SKM-1 (cell line): ENCODE measurements at regions not wholly inside any gene's neighbourhood (a gene's known extent, or its start where the extent isn't known, plus 50 kb on each side); places are given as distances from the start of the nearest gene placed in this dataset.

Experiments used
- DNase-seq: peaks from one replicate; lab custom pipeline; 2025; ENCODE audit not compliant: unreplicated experiment; lab: John Stamatoyannopoulos, UW

GRCh38 chr15:27623149-27623548 lies 476.0 kb downstream of the OCA2 start:
- DNase-seq, result no peak

GRCh38 chr15:27622371-27622770 lies 476.7 kb downstream of the OCA2 start:
- no peak for DNase-seq

DNA sequence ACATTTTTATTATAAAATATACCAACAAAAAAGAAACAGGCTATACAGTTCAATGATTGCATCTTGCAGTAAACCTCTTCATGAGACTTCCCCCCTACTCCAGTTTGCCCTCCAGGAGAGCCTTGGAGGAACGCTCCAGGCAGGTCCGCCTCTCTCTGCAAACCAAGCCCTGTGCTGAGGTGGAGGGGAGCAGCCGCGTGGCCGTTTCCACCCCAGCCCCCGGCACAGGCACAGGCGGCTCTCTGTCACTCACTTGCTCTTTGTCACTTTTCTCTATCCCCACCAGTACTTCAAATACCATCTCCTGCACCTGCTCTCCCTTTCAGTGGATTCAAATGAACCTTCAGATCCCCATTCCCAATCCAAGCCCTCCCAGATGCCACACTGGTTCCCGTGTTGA lies 479.9 kb downstream of the OCA2 start:
- DNase-seq, result no peak

DNA sequence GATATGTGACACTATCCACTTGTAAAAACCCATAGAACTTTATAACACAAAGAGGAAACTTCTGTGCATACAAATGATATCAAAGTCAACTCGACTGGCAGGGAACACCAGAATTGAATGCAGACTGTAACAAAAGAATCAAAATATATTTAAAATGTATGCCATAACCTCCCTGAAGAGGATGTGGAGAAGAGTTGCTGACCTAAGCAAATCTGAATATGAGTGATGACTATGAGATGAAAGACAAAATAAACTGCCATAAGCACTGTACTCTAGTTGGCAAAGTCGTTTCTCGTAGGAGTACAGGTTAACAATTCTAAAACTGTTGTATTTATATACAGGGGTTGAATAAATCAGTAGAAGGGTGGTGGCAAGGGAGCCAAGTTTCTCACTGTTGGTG lies 482.1 kb downstream of the OCA2 start:
- no peak for DNase-seq

GRCh38 chr15:27608248-27608647 lies 490.9 kb downstream of the OCA2 start:
- no peak for DNase-seq

- no peak for DNase-seq
These were observed 497.7 kb downstream of the OCA2 start for GRCh38 chr15:27601239-27601960.

DNA sequence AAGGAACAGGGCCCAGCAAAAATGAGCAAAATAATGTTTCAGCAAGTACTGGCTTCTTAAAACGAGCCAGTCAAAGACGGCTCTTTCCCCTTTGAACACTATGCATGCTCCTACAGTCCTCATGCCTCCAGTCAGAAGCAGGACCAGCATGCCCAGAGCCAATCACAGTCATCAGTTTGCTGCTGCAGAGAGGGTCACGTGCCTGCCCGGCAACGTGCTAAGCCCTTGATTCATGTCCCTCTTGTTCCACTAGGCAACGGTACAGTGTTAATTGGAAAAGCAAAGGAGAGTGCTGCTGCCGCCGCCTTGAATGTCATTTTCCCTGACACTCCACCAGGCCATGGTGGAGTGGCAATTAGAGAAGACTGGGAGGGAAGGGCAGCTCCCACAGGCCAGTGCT lies 500.1 kb downstream of the OCA2 start:
- DNase-seq, result no peak

DNA sequence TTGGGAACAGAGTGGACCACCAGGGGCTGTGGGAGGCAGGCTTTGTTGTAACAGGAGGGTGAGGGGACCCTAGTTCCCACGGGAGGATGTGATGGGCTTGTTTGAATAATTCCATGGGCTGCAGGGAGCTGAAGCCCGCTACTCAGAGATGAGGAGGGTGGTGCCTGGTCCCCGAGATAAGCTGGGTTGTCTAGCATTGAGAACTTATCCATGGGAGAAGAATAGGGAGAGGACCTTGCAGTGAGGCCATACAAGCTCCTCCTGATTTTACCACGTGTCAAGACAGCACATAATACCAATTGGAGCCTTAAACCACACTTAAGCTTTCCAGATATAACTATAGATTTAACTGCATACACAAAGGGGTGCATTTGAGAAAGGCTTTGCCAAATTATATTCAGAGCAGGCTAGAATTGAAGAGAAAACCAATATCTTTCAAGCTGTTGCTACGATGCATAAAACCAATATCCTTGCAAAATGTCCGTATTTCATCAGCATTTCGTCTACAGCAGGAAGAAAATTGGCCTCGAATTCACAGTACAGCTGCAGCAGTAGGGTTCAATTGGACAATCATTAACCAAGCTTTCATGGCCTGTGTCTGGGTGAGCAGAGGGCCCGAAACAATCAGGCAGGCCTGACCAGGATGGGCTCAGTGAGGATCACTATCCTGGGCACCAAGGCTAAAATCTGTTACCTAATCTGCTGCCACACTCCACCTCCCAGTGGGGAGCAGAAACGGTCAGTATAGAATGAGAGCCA lies 500.7 kb downstream of the OCA2 start:
- no peak for DNase-seq

DNA sequence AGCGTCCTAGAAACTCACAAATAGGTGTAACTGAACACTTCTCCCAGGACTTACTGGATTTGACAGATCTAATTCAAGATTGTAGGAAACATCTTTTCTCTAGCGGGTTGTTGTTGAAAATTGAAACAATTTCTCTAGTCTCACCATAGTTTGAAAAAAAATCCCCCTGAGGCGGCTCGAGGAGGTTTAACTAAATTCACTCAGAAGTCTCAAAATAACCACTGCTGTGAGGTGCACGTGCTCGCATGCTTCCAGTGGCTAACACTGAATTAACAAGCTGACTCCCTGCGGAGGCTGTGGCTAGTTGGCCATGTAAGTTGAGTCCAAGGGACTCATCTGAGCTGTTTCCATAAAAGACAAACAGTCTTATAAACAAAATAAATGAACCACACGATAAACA lies 503.9 kb downstream of the OCA2 start:
- no peak for DNase-seq

- DNase-seq, result no peak
These were observed 506.9 kb downstream of the OCA2 start for GRCh38 chr15:27592036-27592760.
